GM12865 (cell line): ENCODE measurements at regions not wholly inside any gene's neighbourhood (a gene's known extent, or its start where the extent isn't known, plus 50 kb on each side); places are given as distances from the start of the nearest gene placed in this dataset.

Experiments
- DNase-seq: peaks from one replicate; pipeline ENCODE4 v3.0.0; 2010; ENCODE audit warnings: low read depth
- H3K4me3 ChIP-seq: 2 replicates; pipeline ENCODE4 v1.5.1; 2011; ENCODE audit warnings: mild to moderate bottlenecking, low read depth, low read length, control low read depth
- CTCF ChIP-seq: IDR thresholded peaks from 2 replicates; pipeline ENCODE4 v1.5.1; 2011; ENCODE audit warnings: low read length, control low read depth, low read depth, inconsistent platforms; ENCODE audit not compliant: insufficient read depth; ENCODE audit errors: missing control alignments

GRCh38 chr6:122075084-122075838 lies 324.2 kb upstream of the HSF2 start:
- DNase-seq: no peak
- no peak for TF ChIP-seq CTCF
- H3K4me3 ChIP-seq: no peak overlapping the region

- TF ChIP-seq CTCF: no peak
- no peak for DNase-seq
- H3K4me3 ChIP-seq: no peak overlapping the region
Observed at GRCh38 chr6:122075917-122076316, 323.5 kb upstream of the HSF2 start.

GRCh38 chr6:122077603-122078002 lies 321.8 kb upstream of the HSF2 start:
- no peak for TF ChIP-seq CTCF
- H3K4me3 ChIP-seq: no peak overlapping the region
- no peak for DNase-seq

- H3K4me3 ChIP-seq: no peak overlapping the region
- TF ChIP-seq CTCF: no peak
- DNase-seq: no peak
Observed at GRCh38 chr6:122078481-122078880, 321.0 kb upstream of the HSF2 start.

GRCh38 chr6:122079916-122080315 lies 319.5 kb upstream of the HSF2 start:
- no peak overlapping the region for H3K4me3 ChIP-seq
- TF ChIP-seq CTCF: no peak
- DNase-seq: no peak

- no peak overlapping the region for H3K4me3 ChIP-seq
- DNase-seq: no peak
- TF ChIP-seq CTCF: no peak
Observed at GRCh38 chr6:122081921-122082320, 317.5 kb upstream of the HSF2 start.

- no peak for DNase-seq
- H3K4me3 ChIP-seq: no peak overlapping the region
- TF ChIP-seq CTCF: no peak
Observed at GRCh38 chr6:122082370-122082769, 317.1 kb upstream of the HSF2 start.
